ENCODE measurements at regions not wholly inside any gene's neighbourhood (a gene's known extent, or its start where the extent isn't known, plus 50 kb on each side); places are given as distances from the start of the nearest gene placed in this dataset.
"Not testable (repeated sequence)": the region's sequence is repeated elsewhere in the genome, so short reads cannot be mapped to it uniquely, and the experiment has no call there.

DNA sequence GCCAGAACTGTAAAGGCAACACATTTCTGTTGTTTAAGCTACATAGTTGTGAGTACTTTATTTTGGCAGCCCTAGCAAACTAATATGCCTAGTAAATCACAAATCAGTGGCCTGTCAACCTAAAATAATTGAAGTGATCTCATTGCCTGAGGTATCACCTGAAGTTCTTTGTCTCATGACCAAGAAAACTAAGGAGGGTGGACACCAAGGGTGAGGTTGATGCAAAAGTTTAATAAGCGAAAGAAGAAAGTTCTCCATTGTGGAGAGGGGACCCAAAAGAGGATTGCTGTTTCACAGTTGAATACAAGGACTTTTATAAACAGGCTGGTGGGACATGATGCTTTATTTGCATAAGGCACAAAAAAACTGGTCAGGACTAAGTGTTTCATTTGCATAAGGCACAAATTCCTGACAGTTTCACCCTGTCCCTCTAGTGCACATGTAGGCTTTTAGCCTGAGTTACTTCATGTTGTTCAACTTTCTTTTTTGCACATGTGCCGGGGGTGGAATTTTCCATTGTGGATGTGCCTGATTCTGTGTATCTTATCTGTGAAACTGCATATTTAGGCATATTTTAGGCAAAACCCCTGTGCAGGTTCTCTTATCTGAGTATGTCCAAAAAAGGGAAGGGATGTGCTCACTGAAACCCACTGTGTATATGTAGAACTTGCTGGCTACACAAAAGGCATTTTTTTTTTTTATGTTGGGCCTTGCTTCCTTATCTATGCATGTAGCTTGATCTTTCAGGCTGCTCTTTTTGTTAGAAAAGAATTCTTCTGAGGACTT, 108.6 kb upstream of the RAI14 start:
- in situ Hi-C loops (cut with HindIII; ENCODE audit: low sequenced_read_pairs), result no loop called here

DNA sequence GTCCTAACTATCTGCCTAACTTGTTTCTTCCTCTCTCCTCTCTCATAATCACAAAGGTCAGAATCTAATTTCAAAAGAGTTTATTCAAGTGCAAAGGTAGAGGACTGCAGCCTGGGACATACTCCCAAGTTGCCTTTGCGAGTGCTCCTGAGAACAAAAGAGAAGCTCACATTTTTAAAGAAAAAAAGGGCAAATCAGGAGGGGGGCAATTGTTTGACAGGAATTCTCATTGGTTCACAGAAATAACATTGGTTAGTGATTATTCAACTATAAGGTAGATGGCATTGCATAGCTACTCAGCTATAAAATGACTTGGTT, 108.1 kb upstream of the RAI14 start:
- in situ Hi-C loops (cut with HindIII; ENCODE audit: low sequenced_read_pairs), result no loop called here

DNA sequence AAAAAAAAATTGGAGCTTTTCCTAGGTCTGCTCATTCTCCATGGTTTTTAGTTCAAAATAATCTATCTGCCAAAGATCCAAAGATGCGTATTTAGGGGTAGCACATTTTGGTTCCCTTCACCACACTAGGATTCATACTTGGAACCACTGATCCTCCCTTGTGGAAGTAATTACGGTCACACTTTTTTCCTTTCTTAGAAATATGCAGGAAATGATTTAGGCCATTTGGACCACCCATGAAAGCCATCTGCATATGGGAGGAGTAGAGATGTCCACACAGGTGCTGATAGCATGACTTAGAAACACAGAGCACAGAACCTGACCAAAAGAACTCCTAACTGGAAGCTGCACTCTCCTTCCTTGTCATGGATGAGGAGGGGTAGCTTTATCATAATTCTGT, 105.9 kb upstream of the RAI14 start:
- in situ Hi-C loops (cut with HindIII; ENCODE audit: low sequenced_read_pairs), result no loop called here

DNA sequence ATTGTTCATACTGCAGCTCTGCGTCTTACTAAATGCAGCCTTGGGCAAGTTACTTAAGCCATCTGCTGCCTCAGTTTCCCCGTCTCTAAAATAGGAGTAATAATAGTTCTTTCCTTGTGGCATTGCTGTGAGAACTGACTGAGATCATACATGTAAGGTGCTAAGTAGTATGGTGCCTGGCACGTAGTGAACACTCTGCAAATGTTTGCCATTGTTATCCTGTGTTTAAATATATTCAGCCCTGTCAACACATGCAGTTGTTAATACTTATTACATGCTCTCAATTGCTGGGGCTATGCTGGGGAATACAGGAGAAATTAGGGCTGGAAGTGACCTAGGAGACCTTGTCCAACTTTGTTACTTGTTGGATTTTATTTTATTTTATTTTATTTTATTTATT, 105.2 kb upstream of the RAI14 start:
- in situ Hi-C loops (cut with HindIII; ENCODE audit: low sequenced_read_pairs), result no loop called here

DNA sequence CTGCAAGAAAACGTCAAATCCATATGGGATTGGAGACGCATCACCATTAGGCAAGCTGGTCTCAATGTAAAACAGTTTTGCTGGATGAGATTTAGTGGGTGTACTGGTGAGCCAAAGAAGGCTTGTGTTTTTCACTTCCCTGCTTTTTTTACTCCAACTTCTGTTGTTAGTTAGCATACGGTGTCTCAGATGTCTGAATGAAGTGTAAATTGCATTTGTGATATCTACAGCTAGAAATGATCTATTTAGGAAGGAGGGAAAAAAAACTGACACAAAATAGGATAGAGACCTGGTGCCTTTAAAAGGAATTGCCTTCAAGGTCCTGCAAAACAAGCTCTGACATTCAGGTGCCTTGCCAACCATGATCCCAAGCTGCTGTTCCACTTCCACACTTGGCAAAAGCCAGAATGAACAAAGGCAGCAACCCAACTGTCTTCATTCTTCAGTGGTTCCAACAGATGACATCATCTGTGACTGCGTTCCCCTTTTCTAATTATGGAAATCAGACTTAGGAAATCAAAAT, 104.2 kb upstream of the RAI14 start:
- in situ Hi-C loops (cut with HindIII; ENCODE audit: low sequenced_read_pairs), result no loop called here

DNA sequence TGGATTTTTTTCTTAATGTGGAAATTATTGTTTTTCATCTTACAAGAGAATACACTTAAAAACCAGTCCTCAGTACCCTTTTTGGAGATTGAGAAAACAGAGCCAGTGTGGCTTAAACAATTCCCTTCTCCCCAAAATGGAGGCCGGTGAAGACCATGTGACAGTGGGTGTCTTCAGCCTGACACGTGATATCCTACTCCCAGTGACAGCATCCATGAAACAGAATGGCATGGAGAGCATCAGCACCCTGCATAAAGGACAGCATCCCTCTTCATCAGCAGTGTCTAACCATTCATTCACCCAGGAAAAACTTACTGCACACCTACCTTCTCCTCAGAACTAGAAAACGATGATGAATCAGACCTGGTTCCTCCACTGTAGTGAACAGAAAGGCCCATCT, 103.4 kb upstream of the RAI14 start:
- in situ Hi-C loops (cut with HindIII; ENCODE audit: low sequenced_read_pairs), result no loop called here

DNA sequence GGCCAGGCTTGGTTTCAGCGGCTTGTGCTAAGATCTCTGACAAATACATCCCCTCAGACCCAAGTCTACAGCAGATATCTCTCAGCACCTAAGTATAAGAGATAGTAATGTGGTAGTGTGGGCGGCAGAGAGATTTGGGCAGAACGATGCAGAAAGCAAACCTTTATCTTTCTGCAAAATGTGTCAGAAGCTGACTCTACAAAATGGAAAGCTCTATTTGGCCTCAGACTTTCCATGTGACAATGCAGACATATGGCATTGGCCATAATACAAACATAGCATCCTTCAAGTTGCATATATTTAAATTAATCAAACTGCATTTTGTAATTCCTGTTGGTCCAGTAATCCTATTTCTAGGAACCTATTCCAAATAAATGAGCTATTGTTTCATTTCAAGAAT, 102.5 kb upstream of the RAI14 start:
- in situ Hi-C loops (cut with HindIII; ENCODE audit: low sequenced_read_pairs), result no loop called here

DNA sequence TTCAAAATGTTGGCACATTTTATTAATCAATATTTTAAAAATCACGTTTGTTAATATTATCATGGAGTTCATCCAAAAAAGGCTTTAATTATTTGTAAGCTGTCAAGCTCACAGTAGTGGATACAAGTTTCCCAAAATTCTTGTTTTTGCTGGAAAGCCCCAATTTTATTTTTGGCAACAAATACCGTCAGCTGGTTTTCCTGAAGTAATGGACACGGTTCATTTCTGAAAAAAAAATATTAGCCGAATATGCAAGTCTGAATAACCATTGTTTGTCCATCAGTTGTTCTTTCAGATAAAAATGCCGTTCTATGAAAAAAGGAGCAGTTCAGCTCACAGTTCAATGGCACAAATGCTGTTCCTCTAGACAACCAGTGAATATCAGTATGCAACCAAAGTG, 101.5 kb upstream of the RAI14 start:
- in situ Hi-C loops (cut with HindIII; ENCODE audit: low sequenced_read_pairs), result no loop called here

DNA sequence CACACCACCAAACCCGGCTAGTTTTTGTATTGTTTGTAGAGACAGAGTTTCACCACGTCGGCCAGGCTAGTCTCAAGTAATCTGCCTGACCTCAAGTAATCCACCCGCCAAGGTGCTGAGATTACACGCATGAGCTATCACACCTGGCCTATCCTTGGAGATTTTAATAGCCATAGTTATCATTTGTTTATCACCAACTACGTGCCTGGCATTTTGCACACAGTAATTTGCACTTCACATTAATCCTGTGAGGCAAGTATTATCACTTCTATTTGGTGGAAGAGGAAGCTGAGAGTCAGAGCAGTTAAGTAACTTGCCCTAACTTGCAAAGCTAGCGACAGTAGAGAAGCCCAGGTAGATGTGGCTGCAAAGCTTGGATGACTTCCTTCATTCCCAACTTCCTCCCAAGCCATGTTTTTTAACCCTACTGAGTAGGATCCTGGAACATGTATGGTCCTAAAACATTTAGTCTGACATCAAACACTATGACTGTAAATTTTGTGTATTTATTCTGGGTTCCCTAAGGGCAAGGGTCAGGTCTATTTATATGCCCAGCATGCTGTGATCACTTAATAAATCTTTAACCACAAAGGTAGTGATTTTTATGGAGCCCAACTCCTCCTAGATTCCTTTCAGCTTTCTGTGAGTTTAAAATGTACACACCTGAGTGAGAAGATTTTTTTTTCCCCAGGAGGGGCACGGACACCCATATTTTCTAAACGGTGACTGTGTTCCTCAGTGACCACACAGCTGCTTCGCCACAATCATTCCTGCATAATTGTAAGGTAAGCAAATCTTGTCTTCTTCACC, 100.2 kb upstream of the RAI14 start:
- in situ Hi-C loops (cut with HindIII; ENCODE audit: low sequenced_read_pairs), result no loop called here

DNA sequence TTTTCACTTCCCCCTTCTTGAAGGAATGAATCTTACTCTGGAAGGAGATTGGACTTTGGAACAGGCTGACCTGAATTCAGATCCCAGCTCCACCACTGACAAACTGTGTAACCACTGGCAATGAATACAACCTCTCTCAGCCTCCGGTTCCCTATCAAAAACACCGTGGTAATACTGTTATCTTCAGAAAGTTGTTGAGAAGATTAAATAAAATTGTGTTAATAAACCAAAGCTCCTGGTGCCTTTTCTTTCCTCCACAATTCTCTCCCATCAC, 99.7 kb upstream of the RAI14 start:
- in situ Hi-C loops (cut with HindIII; ENCODE audit: low sequenced_read_pairs), result no loop called here

DNA sequence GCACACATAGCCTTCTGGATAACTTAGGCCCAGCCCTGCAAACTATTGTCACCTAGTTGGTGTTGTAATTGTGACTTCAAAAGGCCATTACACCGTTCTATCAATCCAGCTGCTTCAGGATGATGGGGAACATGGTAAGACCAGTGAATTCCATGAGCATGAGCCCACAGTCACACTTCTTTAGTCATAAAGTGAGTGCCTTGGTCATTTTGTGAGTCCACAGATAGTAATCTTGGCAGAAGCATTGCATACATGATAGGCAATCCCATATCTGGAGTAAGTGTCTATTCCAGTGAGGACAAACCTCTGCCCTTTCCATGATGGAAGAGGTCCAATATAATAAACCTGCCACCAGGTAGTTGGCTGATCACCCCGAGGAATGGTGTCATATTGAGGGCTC, 94.5 kb upstream of the RAI14 start:
- in situ Hi-C loops (cut with HindIII; ENCODE audit: low sequenced_read_pairs), result not testable (repeated sequence)

DNA sequence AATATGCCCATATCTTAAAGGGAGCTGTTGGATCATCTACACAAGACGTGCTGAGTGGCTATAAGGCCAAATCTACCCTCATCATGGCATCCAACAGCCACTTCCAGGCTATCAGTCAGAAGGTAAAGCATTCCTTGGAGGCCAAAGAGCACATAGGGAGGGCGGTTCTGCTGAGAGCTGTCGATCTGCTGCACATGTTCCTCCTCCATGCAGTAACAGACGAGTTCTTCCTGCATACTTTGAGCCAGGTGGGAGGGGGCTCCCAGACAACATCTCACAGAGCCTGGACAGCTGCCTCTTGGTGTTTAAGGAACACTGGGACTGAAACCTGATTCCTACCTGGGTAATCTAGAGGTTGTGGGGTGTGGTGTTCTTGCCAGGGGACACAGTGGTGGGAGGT, 93.3 kb upstream of the RAI14 start:
- in situ Hi-C loops (cut with HindIII; ENCODE audit: low sequenced_read_pairs), result no loop called here

DNA sequence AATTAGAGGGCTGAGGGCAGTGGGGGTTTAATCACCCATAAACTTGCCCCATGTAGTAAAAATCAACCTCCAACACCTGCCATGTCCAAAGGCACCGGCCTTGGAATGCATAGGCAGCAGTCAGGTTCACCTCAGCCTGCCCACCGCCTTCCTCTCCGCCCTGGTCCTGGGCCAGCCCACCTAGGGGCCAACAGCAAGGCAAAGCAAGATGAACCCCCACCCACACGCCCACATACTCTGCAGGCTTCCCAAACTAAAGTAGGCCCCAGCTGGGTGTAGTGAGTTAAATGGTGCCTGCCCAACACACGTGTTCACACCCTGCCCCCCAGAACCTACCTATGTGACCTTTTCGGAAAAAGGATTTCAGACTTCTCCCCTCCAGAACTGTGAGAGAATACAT, 92.9 kb upstream of the RAI14 start:
- in situ Hi-C loops (cut with HindIII; ENCODE audit: low sequenced_read_pairs), result no loop called here

DNA sequence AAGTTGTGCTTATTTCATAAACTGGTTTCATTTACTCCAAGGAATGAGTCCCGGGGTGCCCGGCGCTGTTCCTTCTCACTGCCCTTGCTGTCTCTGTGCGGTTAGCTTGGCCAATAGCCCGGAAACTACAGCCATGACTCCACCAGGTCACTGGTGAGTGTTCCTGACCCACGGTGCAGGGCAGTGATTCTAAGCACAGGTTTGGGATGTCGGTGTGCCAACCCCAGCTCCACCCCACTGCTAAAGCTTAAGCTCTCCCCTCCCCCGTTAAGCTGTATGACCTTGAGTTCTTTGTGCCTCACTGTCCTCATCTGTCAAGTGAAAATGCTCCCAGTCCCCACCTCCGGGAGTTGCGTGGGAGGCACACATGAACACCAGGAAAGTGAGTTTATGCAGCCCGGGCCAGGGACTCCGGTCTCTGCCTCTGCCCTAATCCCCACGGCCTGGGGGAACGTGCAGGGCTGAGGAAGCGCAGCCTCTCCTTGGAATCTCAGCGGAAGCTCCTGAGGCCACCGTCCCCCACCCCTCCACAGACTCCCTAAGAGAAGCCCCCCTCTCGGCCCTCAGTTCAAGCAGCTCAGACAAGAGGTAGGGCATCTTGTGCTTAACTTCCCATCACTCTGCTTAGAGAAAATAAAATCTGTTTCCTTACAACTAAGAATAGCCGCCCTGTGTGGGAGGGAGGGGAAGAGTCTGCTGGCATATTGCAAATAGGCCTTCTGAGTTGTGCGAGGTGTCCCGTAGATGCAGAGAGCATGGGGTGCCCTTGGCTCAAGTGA, 92.0 kb upstream of the RAI14 start:
- in situ Hi-C loops (cut with HindIII; ENCODE audit: low sequenced_read_pairs), result no loop called here

DNA sequence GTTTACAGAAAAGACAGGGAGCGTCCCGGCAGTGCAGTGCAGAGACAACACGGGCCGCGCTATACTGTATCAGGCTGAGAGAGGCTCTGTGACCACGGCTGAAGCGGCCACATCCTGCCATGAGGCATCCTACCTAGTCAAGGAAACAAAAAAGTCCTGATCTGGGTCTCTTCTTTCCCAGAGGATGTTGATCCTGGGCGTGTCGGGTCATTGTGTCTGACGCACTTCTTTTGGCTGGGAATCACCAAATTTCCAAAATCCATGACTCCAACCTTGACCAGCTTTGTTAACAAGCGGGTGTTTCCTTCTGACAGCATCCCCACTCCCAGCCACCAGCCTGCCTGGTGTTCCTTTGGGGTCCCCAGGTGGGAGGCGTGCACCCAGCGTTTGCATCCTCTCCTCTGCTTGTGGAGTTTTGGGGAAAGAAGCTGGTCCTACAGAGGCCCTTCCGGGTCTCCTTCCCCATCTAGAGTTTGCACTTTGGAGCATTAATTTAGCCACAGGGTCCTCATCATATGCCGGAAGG, 91.4 kb upstream of the RAI14 start:
- in situ Hi-C loops (cut with HindIII; ENCODE audit: low sequenced_read_pairs), result no loop called here

DNA sequence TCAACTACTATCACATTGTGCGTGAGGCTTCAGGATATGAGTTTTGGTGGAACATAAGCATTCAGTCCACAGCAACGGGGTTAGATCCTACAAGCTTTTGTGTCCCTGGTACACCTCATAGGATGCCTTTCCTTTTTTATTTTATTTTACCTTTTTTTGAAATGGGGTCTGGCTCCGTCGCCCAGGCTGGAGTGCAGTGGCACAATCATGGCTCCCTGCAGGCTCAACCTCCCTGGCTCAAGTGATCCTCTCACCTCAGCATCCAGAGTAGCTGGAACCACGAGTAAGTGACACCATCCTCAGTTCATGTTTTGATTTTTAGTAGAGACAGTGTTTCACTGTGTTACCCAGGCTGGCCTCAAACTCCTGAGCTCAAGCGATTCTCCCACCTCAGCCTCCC, 86.0 kb upstream of the RAI14 start:
- in situ Hi-C loops (cut with HindIII; ENCODE audit: low sequenced_read_pairs), result no loop called here

DNA sequence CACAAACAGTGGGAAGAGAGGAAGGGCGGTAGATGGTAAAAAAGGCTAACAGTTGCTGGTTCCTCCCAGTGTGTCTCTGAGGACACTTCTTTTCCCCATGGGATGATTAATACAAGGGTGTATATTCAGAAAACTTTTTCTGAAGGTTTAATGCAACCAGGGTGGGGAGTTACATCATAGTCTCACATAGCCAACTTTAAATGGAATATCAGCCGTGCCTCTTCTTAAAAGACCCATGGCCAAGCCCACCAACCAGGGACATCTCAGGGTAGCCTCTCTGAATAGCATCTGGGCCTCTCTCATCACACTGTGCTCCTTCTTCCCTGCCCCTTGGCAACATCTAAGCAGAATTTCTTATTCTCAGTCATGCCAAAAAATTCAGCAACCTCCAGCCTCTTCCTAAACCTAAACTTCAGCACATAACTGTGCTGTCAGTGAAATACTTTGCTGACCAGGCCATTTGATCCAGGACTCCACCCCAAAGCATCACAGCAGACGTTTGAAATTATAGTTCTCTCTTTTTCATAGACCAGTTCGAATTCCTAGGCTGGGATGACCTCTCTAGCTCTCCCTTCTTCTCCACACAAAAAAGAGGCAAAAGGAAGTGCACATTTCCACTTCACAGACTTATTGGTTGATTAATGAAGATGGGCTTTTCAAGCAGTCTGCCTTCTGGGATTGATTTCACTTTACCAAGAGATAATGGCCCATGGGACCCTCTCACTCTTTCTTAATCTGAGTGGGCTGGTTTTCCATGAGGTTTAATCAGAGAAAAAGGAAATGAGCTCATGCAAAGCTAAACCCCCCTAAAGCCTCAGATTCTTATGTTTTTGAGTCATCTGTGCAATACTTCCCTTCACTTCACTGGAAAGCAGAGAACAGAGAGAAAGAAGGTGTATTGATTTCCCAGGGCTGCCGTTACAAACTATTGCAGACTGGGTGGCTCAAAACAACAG, 85.1 kb upstream of the RAI14 start:
- in situ Hi-C loops (cut with HindIII; ENCODE audit: low sequenced_read_pairs), result no loop called here

DNA sequence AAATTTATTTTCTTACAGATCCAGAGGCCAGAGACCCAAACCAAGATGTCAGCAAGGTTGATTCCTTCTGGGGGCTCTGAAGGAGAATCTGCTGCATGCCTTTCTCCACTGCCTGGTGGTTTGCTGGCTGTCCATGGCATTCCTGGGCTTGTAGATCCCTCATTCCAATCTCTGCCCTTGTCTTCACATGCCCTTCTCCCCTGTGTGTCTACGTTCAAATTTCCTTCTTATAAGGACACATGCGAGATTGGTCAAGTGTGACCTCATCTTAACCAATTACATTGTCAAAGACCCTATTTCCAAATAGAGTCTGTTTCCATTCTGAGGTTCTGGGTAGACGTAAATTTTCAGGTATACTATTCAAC, 84.5 kb upstream of the RAI14 start:
- in situ Hi-C loops (cut with HindIII; ENCODE audit: low sequenced_read_pairs), result no loop called here

DNA sequence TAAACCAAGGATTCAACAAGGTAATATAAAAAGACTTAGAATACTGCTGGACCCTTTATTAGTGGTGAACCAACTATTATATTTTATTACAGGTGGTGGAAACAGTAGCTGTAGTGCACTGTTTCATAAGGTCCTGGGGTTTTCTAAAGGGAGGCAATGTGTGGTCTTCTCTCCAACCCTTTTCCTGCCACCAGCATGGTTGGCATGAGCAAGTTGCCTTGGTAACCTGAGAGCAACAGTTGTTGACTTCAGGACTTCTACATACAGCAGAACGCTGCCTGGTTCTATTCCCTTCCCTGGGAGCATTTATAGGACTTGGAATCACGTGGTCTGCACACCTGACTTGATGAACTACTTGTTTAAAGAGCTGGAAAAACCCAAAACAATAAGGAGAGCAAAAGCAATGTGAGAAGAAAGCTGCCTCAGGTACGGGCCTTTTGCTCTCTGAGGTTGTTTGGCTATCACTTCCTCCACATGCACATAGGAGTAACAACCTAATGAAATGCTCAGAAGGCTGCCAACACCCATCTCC, 81.1 kb upstream of the RAI14 start:
- in situ Hi-C loops (cut with HindIII; ENCODE audit: low sequenced_read_pairs), result no loop called here

DNA sequence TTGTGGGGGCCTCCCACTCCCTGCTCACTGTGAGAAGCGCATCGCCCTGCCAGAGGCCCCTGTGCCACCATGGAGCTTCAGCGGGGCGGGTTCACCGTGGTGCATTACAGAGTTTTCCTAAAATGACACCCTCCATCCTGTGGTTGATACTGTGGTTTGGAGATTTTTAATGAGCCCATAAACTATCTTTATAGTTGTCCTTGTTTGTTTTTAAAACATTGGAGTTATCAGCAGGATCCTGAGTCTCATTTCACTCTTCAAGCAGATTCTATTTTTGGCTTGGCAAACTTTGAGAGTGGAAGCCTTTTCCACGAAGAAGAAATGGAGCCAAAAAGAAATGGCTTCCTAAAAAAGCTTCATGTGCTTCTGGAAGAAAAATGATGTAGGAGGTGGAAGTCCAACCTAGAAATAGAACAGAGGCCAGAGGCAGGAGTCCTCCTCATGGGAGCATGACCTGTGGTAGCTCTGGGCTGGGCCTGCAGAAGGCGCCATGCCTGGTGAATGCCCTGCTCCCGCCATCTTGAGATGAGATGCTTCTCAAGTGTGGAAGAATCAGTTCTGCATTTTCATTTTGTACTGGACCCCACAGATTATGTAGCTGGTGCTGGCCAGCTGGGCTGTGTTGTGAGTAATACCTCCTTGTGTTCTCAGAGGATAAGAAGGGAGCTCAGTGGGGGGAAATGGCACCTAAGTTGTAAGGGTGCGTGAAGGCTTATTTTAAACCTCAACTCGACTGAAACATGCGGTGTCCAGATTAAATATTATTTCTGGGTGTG, 79.0 kb upstream of the RAI14 start:
- in situ Hi-C loops (cut with HindIII; ENCODE audit: low sequenced_read_pairs), result no loop called here

Measured in endothelial cell of hepatic sinusoid (primary cell).